ENCODE measurements at regions not wholly inside any gene's neighbourhood (a gene's known extent, or its start where the extent isn't known, plus 50 kb on each side); places are given as distances from the start of the nearest gene placed in this dataset.

DNA sequence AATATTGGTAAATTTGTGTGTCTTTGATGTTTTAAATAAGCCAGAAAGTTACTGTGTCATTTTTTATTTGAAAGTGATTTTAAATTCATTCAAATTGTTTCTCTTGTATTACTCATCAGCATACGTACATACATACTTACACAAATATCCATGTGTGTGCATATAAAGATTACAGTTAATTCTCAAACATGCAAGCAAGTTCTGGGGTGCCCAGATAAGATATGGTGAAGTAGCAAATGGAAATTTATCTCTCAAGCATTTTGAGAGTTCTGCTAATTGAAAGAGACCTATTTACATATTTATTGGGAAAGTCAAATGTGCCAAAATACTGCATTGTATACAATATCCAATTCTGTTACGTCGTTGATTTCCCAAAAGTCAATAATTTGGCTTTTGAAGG, 1024.0 kb upstream of the CNTN5 start:
- no peaks in the 10 kb centered on the region for H3K27me3 ChIP-seq
- intact Hi-C loops (cut with DNase I; ENCODE audit: low total_unique reads), result no loop called here
- TF ChIP-seq, protein P1, sequence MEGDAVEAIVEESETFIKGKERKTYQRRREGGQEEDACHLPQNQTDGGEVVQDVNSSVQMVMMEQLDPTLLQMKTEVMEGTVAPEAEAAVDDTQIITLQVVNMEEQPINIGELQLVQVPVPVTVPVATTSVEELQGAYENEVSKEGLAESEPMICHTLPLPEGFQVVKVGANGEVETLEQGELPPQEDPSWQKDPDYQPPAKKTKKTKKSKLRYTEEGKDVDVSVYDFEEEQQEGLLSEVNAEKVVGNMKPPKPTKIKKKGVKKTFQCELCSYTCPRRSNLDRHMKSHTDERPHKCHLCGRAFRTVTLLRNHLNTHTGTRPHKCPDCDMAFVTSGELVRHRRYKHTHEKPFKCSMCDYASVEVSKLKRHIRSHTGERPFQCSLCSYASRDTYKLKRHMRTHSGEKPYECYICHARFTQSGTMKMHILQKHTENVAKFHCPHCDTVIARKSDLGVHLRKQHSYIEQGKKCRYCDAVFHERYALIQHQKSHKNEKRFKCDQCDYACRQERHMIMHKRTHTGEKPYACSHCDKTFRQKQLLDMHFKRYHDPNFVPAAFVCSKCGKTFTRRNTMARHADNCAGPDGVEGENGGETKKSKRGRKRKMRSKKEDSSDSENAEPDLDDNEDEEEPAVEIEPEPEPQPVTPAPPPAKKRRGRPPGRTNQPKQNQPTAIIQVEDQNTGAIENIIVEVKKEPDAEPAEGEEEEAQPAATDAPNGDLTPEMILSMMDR (IDR thresholded peaks at IDR 0.05), result no peak
- no peaks in the 10 kb centered on the region for H3K4me1 ChIP-seq
- H3K4me3 ChIP-seq, result no peak overlapping the region
- no peaks in the 10 kb centered on the region for H3K9me3 ChIP-seq
- no peaks in the 10 kb centered on the region for H3K36me3 ChIP-seq
- DNase-seq, result no peak
- no peak overlapping the region for H3K27ac ChIP-seq

DNA sequence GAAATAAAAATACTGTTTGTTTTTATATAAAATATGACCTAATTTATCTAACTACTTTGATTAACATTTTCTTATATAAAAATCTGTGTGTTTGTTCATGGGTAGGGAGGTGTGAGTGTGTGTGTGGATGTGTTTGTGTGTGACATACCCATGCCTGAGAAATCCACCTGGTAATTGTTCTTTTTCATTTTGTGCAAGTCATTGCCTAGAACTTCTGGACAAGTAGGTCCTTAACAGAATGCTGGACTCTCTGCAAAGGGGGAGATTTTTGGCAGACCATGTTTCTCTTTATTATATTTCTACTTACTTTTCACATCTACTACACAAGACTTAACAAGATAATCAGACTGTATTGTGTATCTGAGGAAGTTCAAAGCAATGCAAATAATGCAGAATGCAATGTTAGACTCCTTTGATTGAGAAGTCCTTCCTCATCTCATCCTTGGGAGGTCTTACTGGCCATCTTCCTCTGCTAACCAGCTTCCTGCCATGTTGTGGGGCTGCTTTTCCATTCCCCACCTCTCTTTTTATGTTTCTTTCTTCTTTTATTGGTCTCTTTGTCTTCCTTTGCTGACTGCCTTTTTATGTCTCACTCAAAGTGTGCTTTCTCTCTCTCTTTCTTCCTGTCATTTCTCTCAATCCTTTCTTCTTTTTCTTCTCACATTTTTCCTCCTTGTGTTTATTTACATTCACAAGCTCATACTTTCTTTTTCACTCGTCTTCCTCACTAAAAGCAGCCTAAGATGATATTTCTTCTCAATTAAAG, 1017.0 kb upstream of the CNTN5 start:
- TF ChIP-seq, protein P1 (IDR thresholded peaks at IDR 0.05), result no peak
- intact Hi-C loops (cut with DNase I; ENCODE audit: low total_unique reads), result no loop called here

DNA sequence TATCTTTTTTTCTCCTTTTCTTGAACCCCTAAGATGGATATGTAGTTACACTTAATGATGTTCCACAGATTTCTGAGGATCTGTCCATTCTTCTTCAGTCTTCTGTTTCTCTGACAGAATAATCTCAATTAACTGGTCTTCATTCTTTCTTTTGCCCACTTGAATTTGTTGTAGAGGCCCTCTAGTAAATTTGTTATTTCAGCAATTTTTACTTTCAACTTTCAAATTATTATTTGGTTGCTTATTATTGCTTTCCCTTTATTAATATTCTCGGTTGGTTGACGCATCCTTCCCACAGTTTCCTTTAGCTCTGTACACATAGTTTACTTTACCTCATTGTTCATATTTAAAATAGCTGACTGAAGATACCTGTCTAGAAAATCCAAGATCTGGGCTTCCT, 1013.7 kb upstream of the CNTN5 start:
- no peak overlapping the region for H3K27ac ChIP-seq
- no peaks in the 10 kb centered on the region for H3K27me3 ChIP-seq
- no peaks in the 10 kb centered on the region for H3K9me3 ChIP-seq
- no peaks in the 10 kb centered on the region for H3K4me1 ChIP-seq
- H3K4me3 ChIP-seq, result no peak overlapping the region
- TF ChIP-seq, protein P1 (IDR thresholded peaks at IDR 0.05), result no peak
- H3K36me3 ChIP-seq, result no peaks in the 10 kb centered on the region
- DNase-seq, result no peak
- intact Hi-C loops (cut with DNase I; ENCODE audit: low total_unique reads), result no loop called here

More for the DNA sequence above, 1017.0 kb upstream of the CNTN5 start:
- Histone ChIP-seq H3K27ac (no peak overlapping the region), H3K36me3 (no peaks in the 10 kb centered on the region), H3K27me3 (no peaks in the 10 kb centered on the region), H3K4me1 (no peaks in the 10 kb centered on the region), H3K4me3 (no peak overlapping the region), H3K9me3 (no peaks in the 10 kb centered on the region)
- DNase-seq, result no peak

DNA sequence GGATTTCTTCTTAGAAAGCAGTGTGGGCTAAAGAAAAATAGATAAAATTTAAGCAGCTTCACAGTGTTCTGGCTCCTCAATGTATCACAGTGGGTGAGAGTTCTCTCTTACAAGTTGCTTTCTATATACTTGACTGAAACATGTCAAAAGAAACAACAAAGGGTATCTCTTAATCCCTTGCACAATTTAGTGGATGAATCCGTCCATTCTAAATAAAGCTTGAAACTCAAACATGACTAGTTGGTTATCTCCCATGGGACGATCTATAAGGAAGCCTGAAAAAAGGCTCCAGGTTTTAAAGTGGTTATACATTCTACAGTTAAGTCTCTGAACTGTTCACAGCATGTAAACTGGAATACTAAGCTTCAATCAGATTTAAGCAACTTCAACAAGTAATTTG, 993.1 kb upstream of the CNTN5 start:
- Histone ChIP-seq H3K27ac (no peak overlapping the region), H3K4me1 (no peaks in the 10 kb centered on the region), H3K4me3 (no peak overlapping the region), H3K36me3 (no peaks in the 10 kb centered on the region), H3K9me3 (no peaks in the 10 kb centered on the region), H3K27me3 (no peaks in the 10 kb centered on the region)
- TF ChIP-seq, protein P1 (IDR thresholded peaks at IDR 0.05), result no peak
- intact Hi-C loops (cut with DNase I; ENCODE audit: low total_unique reads), result no loop called here
- DNase-seq, result no peak

DNA sequence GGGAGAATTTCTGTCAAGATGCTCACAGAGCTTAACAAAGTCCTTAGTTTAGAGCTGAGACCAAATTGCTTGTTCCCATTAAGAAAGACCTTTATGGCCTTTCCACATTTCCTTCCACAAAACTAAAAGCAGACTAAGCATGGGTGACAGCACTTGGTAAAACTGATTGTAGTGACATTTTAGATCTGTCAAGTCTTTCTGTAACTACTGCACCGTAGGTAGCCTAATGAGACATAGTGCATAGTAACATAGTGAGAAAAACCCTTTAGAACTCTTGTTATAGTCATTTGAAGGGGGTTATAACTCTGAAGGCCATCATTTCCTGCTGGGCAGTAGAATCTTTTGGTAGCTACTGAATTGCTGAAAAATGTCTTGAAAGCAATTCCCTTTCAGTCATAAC, 990.9 kb upstream of the CNTN5 start:
- intact Hi-C loops (cut with DNase I; ENCODE audit: low total_unique reads), result no loop called here
- Histone ChIP-seq H3K4me1 (no peaks in the 10 kb centered on the region), H3K27me3 (no peaks in the 10 kb centered on the region), H3K27ac (no peak overlapping the region), H3K36me3 (no peaks in the 10 kb centered on the region), H3K4me3 (no peak overlapping the region), H3K9me3 (no peaks in the 10 kb centered on the region)
- TF ChIP-seq, protein P1 (IDR thresholded peaks at IDR 0.05), result no peak
- no peak for DNase-seq

Data from tibial artery (tissue), 4 donors.